OCI-LY1 (cell line): ENCODE measurements at regions not wholly inside any gene's neighbourhood (a gene's known extent, or its start where the extent isn't known, plus 50 kb on each side); places are given as distances from the start of the nearest gene placed in this dataset.

Experiments
- H2AFZ ChIP-seq: fragments of 200-600 bp; sonication (generic), shearing (Covaris generic); 2 replicates; pipeline ENCODE4 v1.6.0; 2014; ENCODE audit warnings: antibody characterized with exemption, mild to moderate bottlenecking, low read length
- H3F3A ChIP-seq: fragments of 200-600 bp; sonication (generic), shearing (Covaris generic); 2 replicates; pipeline ENCODE4 v1.6.0; 2014; ENCODE audit warnings: mild to moderate bottlenecking, antibody characterized with exemption, low read length, moderate library complexity; ENCODE audit not compliant: insufficient read depth
- H3K27ac ChIP-seq: fragments of 200-600 bp; sonication (generic); 2 replicates; pipeline ENCODE4 v1.5.1; 2014; ENCODE audit warnings: low read length, mixed run types, mild to moderate bottlenecking, low read depth; ENCODE audit not compliant: poor library complexity, severe bottlenecking
- H3K27me3 ChIP-seq: fragments of 200-600 bp; sonication (generic); 2 replicates; pipeline ENCODE4 v1.6.0; 2014; ENCODE audit warnings: antibody characterized with exemption, mild to moderate bottlenecking, low read length, moderate library complexity; ENCODE audit not compliant: insufficient read depth
- H3K36me3 ChIP-seq: fragments of 200-600 bp; sonication (generic); 2 replicates; pipeline ENCODE4 v1.6.1; 2014; ENCODE audit warnings: mild to moderate bottlenecking, antibody characterized with exemption, low read length, moderate library complexity, mixed read lengths; ENCODE audit not compliant: insufficient read depth
- H3K4me1 ChIP-seq: fragments of 200-600 bp; sonication (generic); 2 replicates; pipeline ENCODE4 v1.5.1; 2014; ENCODE audit warnings: mild to moderate bottlenecking, low read length, moderate library complexity; ENCODE audit not compliant: insufficient read depth, severe bottlenecking
- H3K4me2 ChIP-seq: fragments of 200-600 bp; sonication (generic), shearing (Covaris generic); 2 replicates; pipeline ENCODE4 v1.6.1; 2014; ENCODE audit warnings: low read length
- H3K4me3 ChIP-seq: fragments of 200-600 bp; sonication (generic); 2 replicates; pipeline ENCODE4 v1.5.1; 2014; ENCODE audit warnings: low read length, low read depth, mild to moderate bottlenecking, mixed read lengths; ENCODE audit not compliant: poor library complexity, severe bottlenecking
- H3K79me2 ChIP-seq: fragments of 200-600 bp; shearing (Covaris generic); 2 replicates; pipeline ENCODE4 v1.6.1; 2016; ENCODE audit warnings: mixed run types, low read length, mixed read lengths; ENCODE audit not compliant: insufficient read depth
- H3K9ac ChIP-seq: fragments of 200-600 bp; sonication (generic), shearing (Covaris generic); 2 replicates; pipeline ENCODE4 v1.6.1; 2014; ENCODE audit warnings: mild to moderate bottlenecking, low read length, mixed read lengths
- H3K9me2 ChIP-seq: fragments of 200-600 bp; sonication (generic), shearing (Covaris generic); 2 replicates; pipeline ENCODE4 v1.6.1; 2014; ENCODE audit warnings: low read depth, mild to moderate bottlenecking, low read length, mixed read lengths
- H3K9me3 ChIP-seq: fragments of 200-600 bp; shearing (Covaris generic); 2 replicates; pipeline ENCODE4 v1.6.1; 2014; ENCODE audit warnings: low read length, mixed read lengths
- H4K20me1 ChIP-seq: fragments of 200-600 bp; sonication (generic), shearing (Covaris generic); 2 replicates; pipeline ENCODE4 v1.6.0; 2016; ENCODE audit warnings: mild to moderate bottlenecking, low read length; ENCODE audit not compliant: insufficient read depth
- EZH2 ChIP-seq: fragments of 200-600 bp; sonication (generic), shearing (Covaris generic); IDR thresholded peaks from 2 replicates; pipeline ENCODE4 v1.8.0; 2017; ENCODE audit warnings: borderline replicate concordance, mixed run types, mild to moderate bottlenecking, antibody characterized with exemption, low read length, moderate library complexity, mixed read lengths
- TF ChIP-seq, protein P1 (sequence below): fragments of 200-600 bp; sonication (generic), shearing (Covaris generic); IDR thresholded peaks from 2 replicates; pipeline ENCODE4 v1.5.1; 2017; ENCODE audit warnings: mild to moderate bottlenecking, antibody characterized with exemption, low read length, moderate library complexity, mixed read lengths

GRCh38 chr11:37687130-37687529 is 1089.1 kb upstream of the RAG2 start:
- Histone ChIP-seq H3K27me3 (no peaks in the 10 kb centered on the region), H3K79me2 (no peaks in the 10 kb centered on the region), H3K9me3 (no peaks in the 10 kb centered on the region), H3K27ac (no peak overlapping the region), H3K4me2 (no peak overlapping the region), H3K36me3 (no peaks in the 10 kb centered on the region), H3K9me2 (no peaks in the 10 kb centered on the region), H3K4me1 (no peaks in the 10 kb centered on the region), H3K4me3 (no peak overlapping the region), H4K20me1 (no peaks in the 10 kb centered on the region), H3F3A (no peaks in the 10 kb centered on the region), H3K9ac (no peak overlapping the region), H2AFZ (no peak overlapping the region)
- TF ChIP-seq EZH2, result no peak
- TF ChIP-seq, protein P1, sequence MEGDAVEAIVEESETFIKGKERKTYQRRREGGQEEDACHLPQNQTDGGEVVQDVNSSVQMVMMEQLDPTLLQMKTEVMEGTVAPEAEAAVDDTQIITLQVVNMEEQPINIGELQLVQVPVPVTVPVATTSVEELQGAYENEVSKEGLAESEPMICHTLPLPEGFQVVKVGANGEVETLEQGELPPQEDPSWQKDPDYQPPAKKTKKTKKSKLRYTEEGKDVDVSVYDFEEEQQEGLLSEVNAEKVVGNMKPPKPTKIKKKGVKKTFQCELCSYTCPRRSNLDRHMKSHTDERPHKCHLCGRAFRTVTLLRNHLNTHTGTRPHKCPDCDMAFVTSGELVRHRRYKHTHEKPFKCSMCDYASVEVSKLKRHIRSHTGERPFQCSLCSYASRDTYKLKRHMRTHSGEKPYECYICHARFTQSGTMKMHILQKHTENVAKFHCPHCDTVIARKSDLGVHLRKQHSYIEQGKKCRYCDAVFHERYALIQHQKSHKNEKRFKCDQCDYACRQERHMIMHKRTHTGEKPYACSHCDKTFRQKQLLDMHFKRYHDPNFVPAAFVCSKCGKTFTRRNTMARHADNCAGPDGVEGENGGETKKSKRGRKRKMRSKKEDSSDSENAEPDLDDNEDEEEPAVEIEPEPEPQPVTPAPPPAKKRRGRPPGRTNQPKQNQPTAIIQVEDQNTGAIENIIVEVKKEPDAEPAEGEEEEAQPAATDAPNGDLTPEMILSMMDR, result no peak

- Histone ChIP-seq H3K79me2 (no peaks in the 10 kb centered on the region), H3K4me2 (no peak overlapping the region), H3K27ac (no peak overlapping the region), H4K20me1 (no peaks in the 10 kb centered on the region), H3K9me2 (no peaks in the 10 kb centered on the region), H3K27me3 (no peaks in the 10 kb centered on the region), H3K9ac (no peak overlapping the region), H2AFZ (no peak overlapping the region), H3K36me3 (no peaks in the 10 kb centered on the region), H3K4me3 (no peak overlapping the region), H3F3A (no peaks in the 10 kb centered on the region), H3K4me1 (no peaks in the 10 kb centered on the region), H3K9me3 (no peaks in the 10 kb centered on the region)
- no peak for TF ChIP-seq EZH2
- TF ChIP-seq, protein P1, result no peak
Observed at GRCh38 chr11:37671321-37671720, 1073.3 kb upstream of the RAG2 start.

- no peak overlapping the region for H3K9ac ChIP-seq
- no peaks in the 10 kb centered on the region for H3K9me2 ChIP-seq
- H3K79me2 ChIP-seq, result no peaks in the 10 kb centered on the region
- no peak overlapping the region for H3K4me2 ChIP-seq
- no peaks in the 10 kb centered on the region for H3K4me1 ChIP-seq
- no peaks in the 10 kb centered on the region for H3F3A ChIP-seq
- no peak overlapping the region for H2AFZ ChIP-seq
- H3K27me3 ChIP-seq, result no peaks in the 10 kb centered on the region
- H4K20me1 ChIP-seq, result no peaks in the 10 kb centered on the region
- H3K4me3 ChIP-seq, result no peak overlapping the region
- H3K36me3 ChIP-seq, result no peaks in the 10 kb centered on the region
- no peaks in the 10 kb centered on the region for H3K9me3 ChIP-seq
- H3K27ac ChIP-seq, result no peak overlapping the region
- TF ChIP-seq EZH2, result no peak
- TF ChIP-seq, protein P1, result no peak
Observed at GRCh38 chr11:37666960-37667359, 1068.9 kb upstream of the RAG2 start.
